ENCODE measurements at regions not wholly inside any gene's neighbourhood (a gene's known extent, or its start where the extent isn't known, plus 50 kb on each side); places are given as distances from the start of the nearest gene placed in this dataset.

DNA sequence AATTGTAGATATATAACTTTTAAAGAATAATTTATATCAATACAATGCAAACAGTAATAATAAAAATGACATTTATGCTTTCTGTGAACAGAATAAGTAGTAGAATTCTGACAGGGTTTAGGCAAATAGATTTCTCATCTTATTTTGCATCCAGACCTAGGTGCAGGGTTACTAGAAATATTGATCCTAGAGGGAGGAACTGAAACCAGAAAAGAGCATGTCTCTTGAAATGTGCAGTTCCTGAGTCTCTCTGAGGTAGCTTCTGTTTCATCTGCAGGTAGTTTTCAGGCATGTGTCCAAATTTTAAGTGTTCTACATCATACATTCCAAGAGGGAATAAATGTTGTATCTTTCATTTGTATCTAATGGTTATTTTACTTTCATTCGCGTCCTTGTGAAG is 631.9 kb upstream of the ADGRL4 start:
- no peak for FAIRE-seq

DNA sequence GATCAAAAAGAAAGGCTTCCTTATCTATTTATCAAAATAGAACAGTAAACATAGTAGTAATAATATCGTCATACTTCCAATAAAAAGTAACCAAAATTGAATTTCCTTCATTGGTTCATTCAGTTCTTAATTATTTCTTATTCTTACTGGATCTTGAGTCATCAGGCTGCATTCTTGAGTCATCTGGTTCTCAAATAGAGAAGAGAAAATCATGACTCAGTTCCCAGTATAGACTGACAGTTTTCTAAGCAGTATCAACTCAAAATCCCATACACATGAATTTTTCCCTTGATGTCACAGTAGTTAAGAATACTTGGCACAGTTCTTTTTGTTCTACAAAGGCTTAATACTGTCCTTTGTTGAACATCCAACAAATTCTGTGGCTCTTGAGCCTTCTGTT is 626.9 kb upstream of the ADGRL4 start:
- no peak for FAIRE-seq

GRCh38 chr1:79629414-79629813 is 622.9 kb upstream of the ADGRL4 start:
- no peak for FAIRE-seq

DNA sequence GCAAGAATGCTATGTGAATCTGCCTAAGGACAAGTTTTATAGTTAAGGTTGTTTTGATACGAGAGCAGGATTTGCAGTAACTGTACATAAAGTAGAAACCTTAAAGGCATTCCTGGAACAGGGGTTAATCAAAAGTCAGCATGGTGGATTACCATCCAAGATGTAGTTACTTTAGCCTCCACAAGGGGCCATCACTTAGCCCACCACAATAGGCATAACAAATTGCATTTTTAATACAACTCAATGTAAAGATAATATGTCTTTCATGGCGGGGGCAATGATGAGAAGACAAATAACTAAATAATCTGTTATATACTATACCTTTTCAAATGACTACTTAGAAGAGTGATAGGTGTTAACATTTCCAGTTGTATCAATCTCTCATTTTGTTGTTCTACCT is 611.2 kb upstream of the ADGRL4 start:
- no peak for FAIRE-seq

DNA sequence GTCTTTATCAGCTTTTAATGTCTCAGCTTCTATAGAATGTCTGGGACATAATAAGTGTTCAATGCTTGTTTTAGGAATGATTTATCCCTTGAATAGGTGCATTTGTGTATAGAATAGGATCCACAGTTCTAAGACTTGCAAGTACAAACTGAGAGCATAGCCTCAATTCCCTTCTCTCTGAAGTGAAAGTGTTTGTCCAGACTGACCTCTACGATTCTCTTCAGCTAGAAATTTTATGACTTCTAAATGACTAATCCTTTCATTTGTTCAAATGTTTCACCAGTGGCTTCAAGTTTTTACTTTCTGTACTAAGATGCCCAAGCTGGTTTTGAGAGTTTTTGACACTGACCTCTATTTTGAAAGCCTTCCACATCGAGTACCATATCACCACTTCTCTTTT is 608.2 kb upstream of the ADGRL4 start:
- no peak for FAIRE-seq

DNA sequence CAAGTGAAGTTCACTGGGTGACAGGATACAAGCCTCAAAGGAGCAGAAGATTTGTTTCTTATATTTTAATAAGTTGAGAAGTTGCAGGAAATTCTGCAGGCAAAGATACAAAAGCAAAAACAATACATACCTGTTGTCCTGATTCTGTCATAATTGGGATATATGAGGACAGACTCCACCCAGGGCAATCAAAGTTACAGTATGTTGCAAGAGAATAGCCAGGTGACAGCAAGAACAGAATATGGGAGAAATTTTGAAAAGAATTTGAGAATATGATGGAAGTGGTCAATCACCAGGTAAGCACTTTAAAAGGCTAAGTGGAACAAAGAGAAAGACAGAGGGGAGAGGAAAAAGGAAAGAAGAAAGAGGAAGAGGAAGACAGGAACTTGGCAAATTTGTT is 607.6 kb upstream of the ADGRL4 start:
- FAIRE-seq: no peak

- no peak for FAIRE-seq
Observed at GRCh38 chr1:79613046-79613445, 606.5 kb upstream of the ADGRL4 start.

- no peak for FAIRE-seq
Observed at GRCh38 chr1:79604490-79605198, 598.1 kb upstream of the ADGRL4 start.

GRCh38 chr1:79603843-79604242 is 597.3 kb upstream of the ADGRL4 start:
- FAIRE-seq: no peak

- FAIRE-seq: no peak
Observed at GRCh38 chr1:79599257-79599656, 592.7 kb upstream of the ADGRL4 start.

DNA sequence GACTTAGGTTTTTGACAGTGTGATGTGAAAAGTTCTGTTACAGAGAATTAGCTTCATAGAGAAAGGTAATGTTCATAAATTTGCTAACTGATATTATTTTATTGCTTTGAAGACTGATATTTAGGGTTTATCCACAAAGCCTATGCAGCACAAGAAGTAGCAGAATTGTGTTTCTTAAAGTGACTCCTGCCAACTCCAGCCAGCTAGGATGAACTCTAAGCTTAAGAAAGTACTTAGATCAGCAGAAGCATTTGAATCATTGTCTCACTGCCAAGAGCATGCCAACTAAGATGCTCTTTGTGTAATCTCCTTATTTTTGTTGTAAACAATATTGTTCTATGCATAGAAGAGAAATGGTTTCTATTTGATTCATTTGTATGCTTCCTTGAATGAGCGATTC is 589.4 kb upstream of the ADGRL4 start:
- no peak for FAIRE-seq

DNA sequence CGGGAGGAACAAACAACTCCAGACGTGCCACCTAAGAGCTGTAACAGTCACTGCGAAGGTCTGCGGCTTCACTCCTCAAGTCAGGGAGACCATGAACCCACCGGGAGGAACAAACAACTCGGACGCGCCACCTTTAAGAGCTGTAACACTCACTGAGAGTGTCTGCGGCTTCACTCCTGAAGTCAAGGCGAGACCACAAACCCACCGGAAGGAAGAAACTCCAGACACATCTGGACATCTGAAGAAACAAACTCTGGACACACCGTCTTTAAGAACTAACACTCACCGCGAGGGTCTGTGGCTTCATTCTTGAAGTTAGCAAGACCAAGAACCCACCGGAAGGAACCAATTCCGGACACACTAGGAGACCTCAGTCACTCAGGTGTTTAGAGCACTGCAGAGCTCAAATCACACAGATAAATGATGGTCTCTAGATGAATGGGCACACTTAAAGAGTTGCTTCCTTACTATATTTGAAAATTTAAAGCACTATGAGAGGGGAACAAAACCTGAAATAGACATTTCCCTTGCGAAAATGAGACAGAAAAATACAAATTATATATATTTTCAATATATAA is 587.7 kb upstream of the ADGRL4 start:
- no peak for FAIRE-seq

GRCh38 chr1:79592707-79593106 is 586.2 kb upstream of the ADGRL4 start:
- FAIRE-seq: no peak

GRCh38 chr1:79588719-79589118 is 582.2 kb upstream of the ADGRL4 start:
- no peak for FAIRE-seq

- FAIRE-seq: no peak
Observed at GRCh38 chr1:79587229-79587628, 580.7 kb upstream of the ADGRL4 start.

- no peak for FAIRE-seq
Observed at GRCh38 chr1:79585801-79586200, 579.3 kb upstream of the ADGRL4 start.

DNA sequence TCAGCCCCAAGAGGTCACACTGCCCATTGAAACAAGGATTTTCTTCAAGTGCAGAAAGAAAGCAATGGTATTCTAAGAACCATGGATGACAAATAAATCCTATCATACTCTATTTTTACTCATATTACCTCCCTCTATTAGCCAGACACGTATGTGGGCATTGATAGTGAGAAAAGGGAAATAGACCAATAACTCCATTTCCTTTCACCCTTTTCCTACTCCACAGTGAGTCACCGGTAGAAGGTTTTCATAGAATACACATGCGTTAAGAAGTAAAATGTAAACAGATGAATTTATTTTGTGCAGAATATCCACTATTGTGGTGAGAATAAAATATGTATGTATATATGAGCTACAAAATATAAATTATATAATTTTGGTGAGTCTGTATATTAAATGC is 568.9 kb upstream of the ADGRL4 start:
- no peak for FAIRE-seq

DNA sequence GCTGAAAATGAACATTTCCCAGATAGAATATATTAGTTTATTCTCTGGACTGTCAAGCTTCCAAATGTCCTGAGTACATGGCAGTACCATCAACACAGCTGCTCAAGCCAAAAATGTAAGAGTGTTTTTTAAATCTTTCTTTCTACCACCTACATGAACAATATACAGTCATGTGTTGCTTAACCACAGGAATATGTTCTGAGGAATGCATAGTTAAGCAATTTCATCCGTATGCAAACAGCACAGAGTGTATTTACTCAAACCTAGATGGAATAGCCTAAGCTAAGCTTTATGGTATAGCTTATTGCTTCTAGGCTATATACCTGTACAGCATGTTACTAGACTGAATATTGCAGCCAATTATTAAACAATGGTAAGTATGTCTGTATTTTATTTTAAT is 561.9 kb upstream of the ADGRL4 start:
- no peak for FAIRE-seq

GRCh38 chr1:79561521-79561978 is 555.0 kb upstream of the ADGRL4 start:
- no peak for FAIRE-seq

- no peak for FAIRE-seq
Observed at GRCh38 chr1:79556189-79556588, 549.7 kb upstream of the ADGRL4 start.

- no peak for FAIRE-seq
Observed at GRCh38 chr1:79554688-79555087, 548.2 kb upstream of the ADGRL4 start.

DNA sequence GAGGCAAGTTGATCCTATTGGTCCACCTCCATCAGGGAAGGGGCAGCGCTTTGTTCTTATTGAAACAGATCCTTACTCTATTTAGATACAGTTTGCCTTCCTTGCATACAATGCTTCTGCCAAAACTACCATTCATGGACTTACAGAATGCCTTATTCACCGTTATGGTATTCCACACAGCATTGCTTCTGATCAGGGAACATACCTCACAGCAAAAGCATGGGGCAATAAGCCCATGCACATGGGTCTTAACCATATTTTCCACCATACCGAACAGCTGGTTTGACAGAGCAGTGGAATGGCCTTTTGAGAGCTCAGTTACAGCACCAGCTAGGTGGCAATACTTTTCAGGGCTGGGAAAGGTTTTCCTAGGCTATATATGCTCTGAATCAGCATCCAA is 544.8 kb upstream of the ADGRL4 start:
- FAIRE-seq: no peak

- no peak for FAIRE-seq
Observed at GRCh38 chr1:79550402-79550801, 543.9 kb upstream of the ADGRL4 start.

DNA sequence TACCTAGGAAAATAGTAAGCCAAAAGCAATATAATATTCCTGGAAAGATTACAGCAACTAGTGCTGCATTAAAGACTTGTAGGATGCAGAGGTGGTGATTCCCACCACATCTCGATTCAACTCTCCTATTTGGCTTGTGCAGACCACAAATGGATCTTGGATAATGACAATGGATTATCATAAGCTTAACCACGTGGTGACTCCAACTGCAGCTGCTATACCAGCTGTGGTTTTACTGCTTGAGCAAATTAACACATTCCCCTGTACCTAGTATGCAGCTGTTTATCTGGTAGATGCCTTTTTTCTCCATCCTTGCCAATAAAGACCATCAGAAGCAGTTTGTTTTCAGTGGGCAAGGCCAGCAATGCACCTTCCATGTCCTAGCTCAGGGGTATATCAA is 542.7 kb upstream of the ADGRL4 start:
- no peak for FAIRE-seq

GRCh38 chr1:79547514-79547913 is 541.0 kb upstream of the ADGRL4 start:
- no peak for FAIRE-seq

Data from endometrium (tissue), 2 donors.